Ectodermal cell (in vitro differentiated cells): ENCODE measurements at regions not wholly inside any gene's neighbourhood (a gene's known extent, or its start where the extent isn't known, plus 50 kb on each side); places are given as distances from the start of the nearest gene placed in this dataset.

ENCODE experiments used
- H3K27ac ChIP-seq: 2 replicates; pipeline ENCODE4 v1.7.0; 2013; ENCODE audit warnings: mild to moderate bottlenecking, low read depth, low read length; ENCODE audit not compliant: insufficient read depth, poor library complexity, severe bottlenecking
- H3K27me3 ChIP-seq: 2 replicates; pipeline ENCODE4 v1.7.0; 2013; ENCODE audit warnings: mild to moderate bottlenecking, low read length; ENCODE audit not compliant: insufficient read depth, control insufficient read depth, poor library complexity, severe bottlenecking
- H3K36me3 ChIP-seq: one replicate; pipeline ENCODE4 v1.7.0; 2013; ENCODE audit warnings: low read length; ENCODE audit not compliant: control insufficient read depth, insufficient read depth
- H3K4me1 ChIP-seq: one replicate; pipeline ENCODE4 v1.7.0; 2013; ENCODE audit warnings: low read length; ENCODE audit not compliant: control insufficient read depth, insufficient read depth
- H3K4me3 ChIP-seq: 2 replicates; pipeline ENCODE4 v1.7.0; 2013; ENCODE audit warnings: low read depth, low read length, control low read depth; ENCODE audit not compliant: insufficient read depth
- H3K9me3 ChIP-seq: 2 replicates; pipeline ENCODE4 v1.7.0; 2013; ENCODE audit warnings: mild to moderate bottlenecking, low read length, moderate library complexity; ENCODE audit not compliant: control insufficient read depth
- WGBS, 2 experiments: methylation state at CpG; one replicate each; pipeline ENCODE4 v1.1.7; 2013; ENCODE audit warnings: missing lambda C conversion rate in 2 of 2; 5-methylcytosine and 5-hydroxymethylcytosine counted together

GRCh38 chr1:218848009-218848408 is 325.7 kb upstream of the LYPLAL1 start:
- 89% methylated on average over 1 of the region's 1 CpG for WGBS, 2 experiments
- Histone ChIP-seq H3K4me1 (no peaks in the 10 kb centered on the region), H3K27me3 (no peaks in the 10 kb centered on the region), H3K27ac (no peak overlapping the region), H3K9me3 (no peaks in the 10 kb centered on the region), H3K36me3 (no peaks in the 10 kb centered on the region), H3K4me3 (no peak overlapping the region)

GRCh38 chr1:218850367-218850766 is 323.3 kb upstream of the LYPLAL1 start:
- H3K27me3 ChIP-seq: no peaks in the 10 kb centered on the region
- 91 to 95% methylated on average over 2 of the region's 2 CpGs for WGBS, 2 experiments
- H3K36me3 ChIP-seq: no peaks in the 10 kb centered on the region
- H3K4me1 ChIP-seq: no peaks in the 10 kb centered on the region
- no peaks in the 10 kb centered on the region for H3K9me3 ChIP-seq
- no peak overlapping the region for H3K4me3 ChIP-seq
- no peak overlapping the region for H3K27ac ChIP-seq

DNA sequence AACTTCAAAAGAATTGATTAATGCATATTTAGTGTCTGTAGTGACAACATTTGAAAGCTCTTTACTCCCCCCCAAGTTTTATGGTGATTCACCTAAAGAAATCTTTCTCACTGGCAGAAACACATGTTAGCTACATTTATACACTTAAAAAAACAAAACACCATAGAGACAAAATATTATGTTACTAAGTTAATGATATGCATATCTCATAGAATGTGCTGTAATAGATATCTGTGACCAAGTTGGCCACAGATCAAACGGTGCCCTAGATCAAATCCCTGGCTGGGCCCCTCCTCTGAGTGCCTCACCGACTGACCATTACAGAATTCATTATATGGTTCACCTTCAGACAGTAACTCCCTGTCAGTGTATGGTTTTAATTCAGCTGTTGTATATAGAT is 322.1 kb upstream of the LYPLAL1 start:
- no peaks in the 10 kb centered on the region for H3K9me3 ChIP-seq
- no peak overlapping the region for H3K4me3 ChIP-seq
- no peaks in the 10 kb centered on the region for H3K4me1 ChIP-seq
- no peaks in the 10 kb centered on the region for H3K27me3 ChIP-seq
- H3K27ac ChIP-seq: no peak overlapping the region
- WGBS, 2 experiments: 90 to 91% methylated on average over 1 to 2 of the region's 2 CpGs
- H3K36me3 ChIP-seq: no peaks in the 10 kb centered on the region

DNA sequence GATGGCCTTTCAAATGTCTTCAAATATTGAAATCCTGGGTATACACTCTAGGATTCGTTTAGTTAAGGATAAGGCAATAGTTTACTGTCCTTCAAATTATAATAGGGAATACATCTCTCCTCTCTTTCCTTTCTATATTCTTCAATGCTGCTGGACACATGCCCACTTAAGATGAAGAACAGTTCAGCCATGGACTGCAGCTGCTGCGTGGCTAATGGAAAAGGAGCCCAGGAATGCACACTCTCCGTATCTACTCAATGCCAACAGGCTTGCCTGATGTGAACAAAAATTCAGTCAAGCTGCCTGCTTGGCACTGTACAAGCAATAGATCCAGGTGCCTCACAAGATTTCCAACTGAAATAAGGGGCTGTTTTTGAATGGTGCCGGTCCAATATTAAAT is 321.2 kb upstream of the LYPLAL1 start:
- Histone ChIP-seq H3K27me3 (no peaks in the 10 kb centered on the region), H3K36me3 (no peaks in the 10 kb centered on the region), H3K4me1 (no peaks in the 10 kb centered on the region), H3K27ac (no peak overlapping the region), H3K4me3 (no peak overlapping the region), H3K9me3 (no peaks in the 10 kb centered on the region)
- WGBS, 2 experiments: 94 to 97% methylated on average over 3 to 4 of the region's 4 CpGs

DNA sequence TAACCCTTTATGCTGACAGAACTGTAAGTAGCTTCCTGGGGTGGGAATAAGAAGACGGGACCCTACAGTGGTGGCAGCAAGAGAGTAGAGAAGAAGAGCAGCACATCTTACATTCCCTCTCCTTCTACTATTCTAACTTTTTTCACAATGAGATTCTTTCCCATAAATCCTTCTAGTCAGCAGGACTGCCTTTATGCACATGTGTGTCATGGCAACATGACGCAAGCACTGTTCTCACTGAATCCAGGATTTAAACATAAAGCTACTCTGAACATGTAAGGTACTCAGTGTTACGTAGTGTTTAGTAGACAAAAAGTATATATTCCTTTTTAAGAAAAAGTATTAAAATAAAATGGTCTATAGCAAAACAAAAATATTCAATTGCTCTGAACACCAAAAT is 309.7 kb upstream of the LYPLAL1 start:
- Histone ChIP-seq H3K27me3 (no peaks in the 10 kb centered on the region), H3K27ac (no peak overlapping the region), H3K4me1 (no peaks in the 10 kb centered on the region), H3K9me3 (no peaks in the 10 kb centered on the region), H3K4me3 (no peak overlapping the region), H3K36me3 (no peaks in the 10 kb centered on the region)
- 89 to 100% methylated on average over 2 of the region's 3 CpGs for WGBS, 2 experiments

GRCh38 chr1:218865591-218865990 is 308.1 kb upstream of the LYPLAL1 start:
- Histone ChIP-seq H3K36me3 (no peaks in the 10 kb centered on the region), H3K4me1 (no peaks in the 10 kb centered on the region), H3K27me3 (no peaks in the 10 kb centered on the region), H3K27ac (no peak overlapping the region), H3K4me3 (no peak overlapping the region), H3K9me3 (no peaks in the 10 kb centered on the region)
- 82% methylated on average over 1 of the region's 1 CpG; no CpG with 5 or more reads in 1 of the 2 experiments for WGBS, 2 experiments

DNA sequence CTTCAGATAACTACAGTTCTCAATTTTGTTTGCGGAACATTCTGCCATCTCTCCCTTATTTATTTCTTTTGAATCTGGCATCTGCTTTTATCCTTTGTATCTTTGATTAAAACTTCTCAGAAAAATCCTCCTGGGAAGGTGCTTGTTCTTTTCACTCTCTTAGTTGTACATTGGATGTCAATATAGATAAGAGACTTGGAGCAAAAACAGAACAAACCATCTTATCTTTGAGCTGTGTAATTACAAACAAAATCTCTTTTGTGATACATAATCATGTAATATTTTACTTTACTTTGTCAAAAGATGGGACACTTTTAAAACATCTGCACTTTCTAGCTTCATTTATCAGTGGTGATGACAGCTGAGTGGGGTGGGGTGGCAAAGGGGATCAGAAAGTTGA is 307.2 kb upstream of the LYPLAL1 start:
- 86 to 100% methylated on average over 1 of the region's 1 CpG for WGBS, 2 experiments
- Histone ChIP-seq H3K27me3 (no peaks in the 10 kb centered on the region), H3K27ac (no peak overlapping the region), H3K4me3 (no peak overlapping the region), H3K4me1 (no peaks in the 10 kb centered on the region), H3K9me3 (no peaks in the 10 kb centered on the region), H3K36me3 (no peaks in the 10 kb centered on the region)

DNA sequence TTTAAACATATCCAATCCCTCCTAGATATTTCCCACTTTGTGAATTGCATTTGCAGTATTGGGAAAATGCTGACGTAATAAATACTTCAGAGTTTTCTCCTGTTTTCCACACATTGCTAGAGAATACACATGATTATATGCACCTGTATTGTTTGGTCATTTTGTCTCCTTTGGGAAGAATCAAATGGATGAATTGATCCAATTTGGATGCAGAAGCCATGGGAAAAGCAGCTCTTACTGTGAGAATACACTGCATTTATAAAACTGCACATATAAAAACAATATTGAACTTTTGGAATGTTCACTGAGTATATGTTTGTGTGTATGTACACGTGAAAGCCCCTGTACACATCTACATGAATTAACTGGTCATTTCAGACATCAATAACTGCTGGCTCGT is 306.6 kb upstream of the LYPLAL1 start:
- Histone ChIP-seq H3K4me3 (no peak overlapping the region), H3K27ac (no peak overlapping the region), H3K27me3 (no peaks in the 10 kb centered on the region), H3K4me1 (no peaks in the 10 kb centered on the region), H3K9me3 (no peaks in the 10 kb centered on the region), H3K36me3 (no peaks in the 10 kb centered on the region)
- WGBS, 2 experiments: 60% methylated on average over 3 of the region's 3 CpGs; no CpG with 5 or more reads in 1 of the 2 experiments

- WGBS, 2 experiments: 85 to 92% methylated on average over 2 of the region's 3 CpGs
Observed at GRCh38 chr1:218867941-218868626, 305.6 kb upstream of the LYPLAL1 start.

DNA sequence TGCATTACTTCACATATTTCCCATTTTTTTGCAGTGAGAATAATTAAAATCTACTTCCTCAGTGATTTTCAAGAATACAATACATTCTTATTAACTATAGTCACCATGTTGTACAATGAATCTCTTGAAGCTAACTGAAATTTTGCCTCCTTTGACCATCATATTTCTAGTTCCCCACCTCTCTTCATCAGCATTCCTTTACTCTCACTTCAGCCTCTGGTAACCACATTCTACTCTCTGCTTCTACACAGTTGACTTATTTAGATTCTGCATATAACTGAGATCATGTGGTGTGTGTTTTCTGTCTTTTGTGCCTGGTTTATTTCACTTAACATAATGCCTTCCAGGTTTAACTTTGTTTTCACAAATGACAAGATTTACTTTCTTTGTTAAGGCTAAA is 304.4 kb upstream of the LYPLAL1 start:
- H3K4me3 ChIP-seq: no peak overlapping the region
- no peak overlapping the region for H3K27ac ChIP-seq
- no peaks in the 10 kb centered on the region for H3K36me3 ChIP-seq
- H3K27me3 ChIP-seq: no peaks in the 10 kb centered on the region
- H3K4me1 ChIP-seq: no peaks in the 10 kb centered on the region
- H3K9me3 ChIP-seq: no peaks in the 10 kb centered on the region

More at GRCh38 chr1:218867941-218868626, 305.6 kb upstream of the LYPLAL1 start:
- no peaks in the 10 kb centered on the region for H3K27me3 ChIP-seq
- H3K36me3 ChIP-seq: no peaks in the 10 kb centered on the region
- H3K27ac ChIP-seq: no peak overlapping the region
- H3K9me3 ChIP-seq: no peaks in the 10 kb centered on the region
- H3K4me3 ChIP-seq: no peak overlapping the region
- H3K4me1 ChIP-seq: no peaks in the 10 kb centered on the region

DNA sequence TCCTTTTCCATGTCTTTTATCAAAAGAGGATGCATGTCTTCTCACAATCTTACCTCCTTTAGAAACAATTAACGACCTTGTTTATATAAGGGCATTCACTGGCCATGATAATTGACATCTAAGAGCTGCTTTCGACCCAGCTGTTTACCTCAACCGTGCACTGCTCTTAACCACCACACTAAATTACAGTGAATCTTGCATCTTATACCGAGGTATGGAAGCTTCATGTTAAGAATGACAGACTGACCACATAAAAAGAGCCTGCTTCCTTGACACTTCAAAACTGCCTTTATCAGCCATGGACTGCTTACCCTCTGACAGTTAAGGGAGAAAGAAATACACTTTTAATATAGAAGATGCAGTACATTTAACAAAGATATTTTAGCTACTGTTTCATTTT is 301.7 kb upstream of the LYPLAL1 start:
- Histone ChIP-seq H3K36me3 (no peaks in the 10 kb centered on the region), H3K4me1 (no peaks in the 10 kb centered on the region), H3K4me3 (no peak overlapping the region), H3K27me3 (no peaks in the 10 kb centered on the region), H3K27ac (no peak overlapping the region), H3K9me3 (no peaks in the 10 kb centered on the region)
- WGBS, 2 experiments: 88 to 90% methylated on average over 4 of the region's 4 CpGs
